Prostate gland (tissue), 2 donors: ENCODE measurements at regions not wholly inside any gene's neighbourhood (a gene's known extent, or its start where the extent isn't known, plus 50 kb on each side); places are given as distances from the start of the nearest gene placed in this dataset.

Experiments
- POLR2A ChIP-seq: fragments of 450-650 bp; IDR thresholded peaks from one replicate; pipeline ENCODE4 v1.6.1; 2016; ENCODE audit warnings: antibody characterized with exemption, mild to moderate bottlenecking
- TF ChIP-seq, protein P1 (sequence below), 4 experiments: fragments of 200-600 bp in 2 of 4; fragments of 450-650 bp in 2 of 4; sonication (generic) in 2 of 4; IDR thresholded peaks; 1 replicate in 3 of 4; 2 replicates in 1 of 4; pipeline ENCODE4 v1.5.1; 2016 to 2019; ENCODE audit warnings: antibody characterized with exemption in 4 of 4, mild to moderate bottlenecking in 2 of 4, moderate library complexity in 2 of 4

DNA sequence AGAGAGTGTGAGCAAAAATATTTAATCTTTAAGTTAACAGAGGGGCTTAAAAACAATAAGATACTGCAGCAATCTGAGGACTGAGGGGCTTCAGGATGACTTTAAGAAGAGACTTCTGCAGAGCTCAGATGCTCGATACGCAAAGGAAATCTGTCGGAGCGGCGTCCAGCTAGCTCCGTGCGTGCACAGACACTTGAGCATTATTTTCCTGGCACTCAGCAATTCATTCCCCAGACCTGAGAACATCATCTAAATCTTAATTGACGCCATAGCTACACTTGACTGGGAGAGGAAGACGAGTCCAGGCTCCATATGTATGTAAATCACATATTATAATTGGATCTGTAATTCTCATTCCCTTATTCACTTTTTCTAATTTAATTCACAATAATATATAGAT is 228.2 kb downstream of the SOD2 start:
- TF ChIP-seq POLR2A, result no peak
- TF ChIP-seq, protein P1, sequence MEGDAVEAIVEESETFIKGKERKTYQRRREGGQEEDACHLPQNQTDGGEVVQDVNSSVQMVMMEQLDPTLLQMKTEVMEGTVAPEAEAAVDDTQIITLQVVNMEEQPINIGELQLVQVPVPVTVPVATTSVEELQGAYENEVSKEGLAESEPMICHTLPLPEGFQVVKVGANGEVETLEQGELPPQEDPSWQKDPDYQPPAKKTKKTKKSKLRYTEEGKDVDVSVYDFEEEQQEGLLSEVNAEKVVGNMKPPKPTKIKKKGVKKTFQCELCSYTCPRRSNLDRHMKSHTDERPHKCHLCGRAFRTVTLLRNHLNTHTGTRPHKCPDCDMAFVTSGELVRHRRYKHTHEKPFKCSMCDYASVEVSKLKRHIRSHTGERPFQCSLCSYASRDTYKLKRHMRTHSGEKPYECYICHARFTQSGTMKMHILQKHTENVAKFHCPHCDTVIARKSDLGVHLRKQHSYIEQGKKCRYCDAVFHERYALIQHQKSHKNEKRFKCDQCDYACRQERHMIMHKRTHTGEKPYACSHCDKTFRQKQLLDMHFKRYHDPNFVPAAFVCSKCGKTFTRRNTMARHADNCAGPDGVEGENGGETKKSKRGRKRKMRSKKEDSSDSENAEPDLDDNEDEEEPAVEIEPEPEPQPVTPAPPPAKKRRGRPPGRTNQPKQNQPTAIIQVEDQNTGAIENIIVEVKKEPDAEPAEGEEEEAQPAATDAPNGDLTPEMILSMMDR (IDR thresholded peaks at IDR 0.05), result no peak
